Lung (tissue), 11 donors: ENCODE measurements at regions not wholly inside any gene's neighbourhood (a gene's known extent, or its start where the extent isn't known, plus 50 kb on each side); places are given as distances from the start of the nearest gene placed in this dataset.

Experiments used
- ATAC-seq: fragments of 200-7000 bp; cut with Tn5 transposase; one replicate; pipeline ENCODE4 v1.9.1; 2020; ENCODE audit warnings: moderate number of reproducible peaks; ENCODE audit not compliant: insufficient read depth, low FRiP score
- DNase-seq, 3 donors: peaks; one replicate each; pipeline ENCODE4 v3.0.0-alpha.2; 2013 to 2017
- H3K27ac ChIP-seq, 2 donors: one replicate each; pipeline ENCODE4 v1.5.1; 2013; ENCODE audit warnings: mild to moderate bottlenecking in 2 of 2, moderate library complexity in 2 of 2, control low read depth in 1 of 2, inconsistent platforms in 1 of 2, low read depth in 1 of 2, low read length in 1 of 2
- H3K27me3 ChIP-seq, 3 donors: one replicate each; pipeline ENCODE4 v1.5.1; 2013; ENCODE audit warnings: low read length in 2 of 3; ENCODE audit not compliant: control insufficient read depth in 3 of 3, insufficient read depth in 3 of 3
- H3K36me3 ChIP-seq, 4 donors: one replicate each; pipeline ENCODE4 v1.5.1; 2013; ENCODE audit warnings: low read length in 4 of 4, mild to moderate bottlenecking in 1 of 4, moderate library complexity in 1 of 4; ENCODE audit not compliant: control insufficient read depth in 4 of 4, insufficient read depth in 4 of 4
- H3K4me1 ChIP-seq, 5 donors: one replicate each; pipeline ENCODE4 v1.5.1; 2013; ENCODE audit warnings: low read length in 5 of 5, mild to moderate bottlenecking in 2 of 5, moderate library complexity in 1 of 5; ENCODE audit not compliant: control insufficient read depth in 5 of 5, insufficient read depth in 5 of 5
- H3K4me3 ChIP-seq: one replicate; pipeline ENCODE4 v1.5.1; 2013; ENCODE audit warnings: mild to moderate bottlenecking, control low read depth, moderate library complexity
- H3K9ac ChIP-seq, 2 donors: one replicate each; pipeline ENCODE4 v1.5.1; 2013; ENCODE audit warnings: low read length in 2 of 2, control low read depth in 1 of 2; ENCODE audit not compliant: insufficient read depth in 1 of 2
- H3K9me3 ChIP-seq, 4 donors: one replicate each; pipeline ENCODE4 v1.5.1; 2013; ENCODE audit warnings: low read length in 3 of 4, mild to moderate bottlenecking in 1 of 4, moderate library complexity in 1 of 4; ENCODE audit not compliant: control insufficient read depth in 4 of 4, insufficient read depth in 3 of 4
- WGBS, 2 donors: extraction: QIAGEN DNeasy Blood & Tissue Kit; methylation state at CpG; one replicate each; pipeline ENCODE4 v1.1.7; 2013; 5-methylcytosine and 5-hydroxymethylcytosine counted together
- TF ChIP-seq, protein P1 (sequence below): IDR thresholded peaks from 2 replicates; pipeline ENCODE4 v1.5.1; 2012; ENCODE audit warnings: mild to moderate bottlenecking; ENCODE audit errors: control extremely low read depth, extremely low read depth
- donor health status: control.
- donor health status: control.
- donor health status: Bipolar disorder and iron deficiency.
- donor health status: healthy.
- donor health status: DM: yes; HTN: yes; CAD: no.

DNA sequence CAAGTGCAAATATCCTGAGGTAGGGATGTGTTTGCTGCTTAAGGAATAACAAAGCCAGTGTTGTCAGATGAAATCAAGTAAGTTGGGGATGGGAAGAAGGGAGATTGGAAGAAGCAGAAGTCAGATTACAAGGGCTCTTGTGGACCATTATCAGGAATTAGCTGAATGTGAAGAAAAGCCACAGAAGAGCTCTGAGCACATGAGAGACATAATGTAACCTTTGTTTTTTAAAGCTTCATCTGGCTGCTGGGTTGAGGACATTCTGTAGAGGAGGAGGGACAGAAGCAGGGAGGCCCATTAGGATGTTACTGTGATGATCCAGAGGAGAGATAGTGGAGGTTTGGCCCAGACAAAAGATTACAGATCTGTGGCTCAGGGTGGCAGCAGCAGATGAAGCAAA lies 111.7 kb downstream of the DUSP10 start:
- Histone ChIP-seq H3K36me3 (no peaks in the 10 kb centered on the region), H3K9ac (no peak overlapping the region), H3K9me3 (no peaks in the 10 kb centered on the region), H3K27ac (no peak overlapping the region), H3K4me1 (no peaks in the 10 kb centered on the region), H3K4me3 (no peak overlapping the region), H3K27me3 (no peaks in the 10 kb centered on the region)
- TF ChIP-seq, protein P1, sequence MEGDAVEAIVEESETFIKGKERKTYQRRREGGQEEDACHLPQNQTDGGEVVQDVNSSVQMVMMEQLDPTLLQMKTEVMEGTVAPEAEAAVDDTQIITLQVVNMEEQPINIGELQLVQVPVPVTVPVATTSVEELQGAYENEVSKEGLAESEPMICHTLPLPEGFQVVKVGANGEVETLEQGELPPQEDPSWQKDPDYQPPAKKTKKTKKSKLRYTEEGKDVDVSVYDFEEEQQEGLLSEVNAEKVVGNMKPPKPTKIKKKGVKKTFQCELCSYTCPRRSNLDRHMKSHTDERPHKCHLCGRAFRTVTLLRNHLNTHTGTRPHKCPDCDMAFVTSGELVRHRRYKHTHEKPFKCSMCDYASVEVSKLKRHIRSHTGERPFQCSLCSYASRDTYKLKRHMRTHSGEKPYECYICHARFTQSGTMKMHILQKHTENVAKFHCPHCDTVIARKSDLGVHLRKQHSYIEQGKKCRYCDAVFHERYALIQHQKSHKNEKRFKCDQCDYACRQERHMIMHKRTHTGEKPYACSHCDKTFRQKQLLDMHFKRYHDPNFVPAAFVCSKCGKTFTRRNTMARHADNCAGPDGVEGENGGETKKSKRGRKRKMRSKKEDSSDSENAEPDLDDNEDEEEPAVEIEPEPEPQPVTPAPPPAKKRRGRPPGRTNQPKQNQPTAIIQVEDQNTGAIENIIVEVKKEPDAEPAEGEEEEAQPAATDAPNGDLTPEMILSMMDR = no peak
- no peak for DNase-seq
- no peak for ATAC-seq

DNA sequence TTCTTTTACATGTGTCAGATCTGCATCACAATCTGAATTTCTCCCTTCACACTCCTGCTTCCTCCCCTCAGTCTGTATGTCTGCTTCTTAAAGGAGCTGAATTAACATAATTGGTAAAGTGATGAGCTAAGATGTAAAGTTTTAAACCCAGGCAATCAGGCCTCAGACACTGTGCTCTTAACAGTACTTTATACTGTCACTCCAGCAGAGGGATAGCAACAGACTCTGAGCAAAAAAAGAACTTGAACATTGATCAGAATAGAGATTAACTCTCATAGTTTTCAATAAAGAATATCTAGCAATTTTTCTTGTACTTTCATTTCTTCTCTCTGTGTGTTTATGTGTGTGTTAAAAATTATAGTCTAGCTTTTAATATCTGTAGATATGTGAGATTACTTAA lies 110.3 kb downstream of the DUSP10 start:
- TF ChIP-seq, protein P1 = no peak
- Histone ChIP-seq H3K4me3 (no peak overlapping the region), H3K9ac (no peak overlapping the region), H3K9me3 (no peaks in the 10 kb centered on the region), H3K4me1 (no peaks in the 10 kb centered on the region), H3K36me3 (no peaks in the 10 kb centered on the region), H3K27ac (no peak overlapping the region), H3K27me3 (no peaks in the 10 kb centered on the region)
- ATAC-seq = no peak
- no peak for DNase-seq

DNA sequence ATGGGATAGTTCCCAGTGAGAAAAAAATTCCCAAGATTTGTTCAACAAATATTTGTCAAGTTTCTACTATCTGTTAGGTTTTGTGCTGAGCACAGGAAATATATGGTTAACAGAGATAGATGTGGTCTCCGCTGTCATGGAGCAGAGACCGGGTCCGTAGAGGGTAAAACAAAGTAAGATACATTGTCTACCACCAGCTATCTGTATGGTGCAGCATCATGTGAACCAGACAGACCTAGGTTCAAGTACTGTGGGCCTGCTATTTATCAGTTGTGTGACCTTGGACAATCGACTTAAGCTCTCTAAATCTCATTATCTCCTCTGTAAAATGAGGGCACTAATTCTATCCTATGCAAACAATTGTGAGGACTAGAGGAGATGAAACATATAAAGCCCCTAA lies 109.8 kb downstream of the DUSP10 start:
- no peaks in the 10 kb centered on the region for H3K36me3 ChIP-seq
- no peaks in the 10 kb centered on the region for H3K9me3 ChIP-seq
- ATAC-seq (no peak), DNase-seq (no peak)
- no peak overlapping the region for H3K9ac ChIP-seq
- H3K4me3 ChIP-seq = no peak overlapping the region
- TF ChIP-seq, protein P1 = no peak
- WGBS, 2 donors = 35 to 58% methylated on average over 4 of the region's 4 CpGs
- no peaks in the 10 kb centered on the region for H3K27me3 ChIP-seq
- H3K27ac ChIP-seq = no peak overlapping the region
- H3K4me1 ChIP-seq = no peaks in the 10 kb centered on the region

DNA sequence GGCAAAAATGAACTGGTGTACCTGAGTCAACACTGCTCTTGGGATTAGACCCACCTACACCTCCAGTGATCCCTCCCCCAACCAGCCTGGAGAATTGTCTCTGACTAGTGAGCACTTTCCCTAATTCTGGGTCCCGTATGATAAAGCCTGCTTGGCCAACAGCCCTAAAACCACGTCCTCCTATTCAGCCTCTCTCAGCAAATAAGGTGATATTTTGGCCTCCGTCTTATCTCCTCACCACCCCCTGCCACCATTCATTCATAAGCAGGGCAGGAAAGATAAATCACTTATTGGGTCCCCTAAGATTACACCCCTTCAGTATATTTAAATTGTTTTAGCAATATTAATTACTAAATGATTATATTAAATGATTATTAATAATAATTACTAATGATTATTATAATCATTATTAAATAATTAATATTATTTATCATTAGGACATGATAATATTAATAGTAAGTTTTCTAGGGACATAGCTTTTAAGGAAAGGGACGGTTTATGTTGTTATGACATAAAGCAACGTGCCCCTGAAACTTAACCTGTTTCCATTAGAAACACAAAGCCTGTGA lies 108.0 kb downstream of the DUSP10 start:
- Histone ChIP-seq H3K36me3 (no peaks in the 10 kb centered on the region), H3K9ac (no peak overlapping the region), H3K9me3 (no peaks in the 10 kb centered on the region), H3K4me3 (no peak overlapping the region), H3K4me1 (peaks cover 0 to 1% (median 0%) of the 10 kb centered on the region in 5 donors), H3K27me3 (no peaks in the 10 kb centered on the region), H3K27ac (no peak overlapping the region)
- DNase-seq = no peak
- WGBS, 2 donors = 87 to 89% methylated on average over 5 of the region's 5 CpGs
- TF ChIP-seq, protein P1 = no peak
- ATAC-seq = no peak
